EH (cell line): ENCODE measurements at regions not wholly inside any gene's neighbourhood (a gene's known extent, or its start where the extent isn't known, plus 50 kb on each side); places are given as distances from the start of the nearest gene placed in this dataset.

Experiments
- DNase-seq: peaks from one replicate; pipeline ENCODE4 v3.0.0-alpha.2; 2015; ENCODE audit warnings: low read depth

- no peak for DNase-seq
These were observed 71.1 kb downstream of the TMEM114 start for GRCh38 chr16:8519179-8519578.

GRCh38 chr16:8517280-8517679, 73.0 kb downstream of the TMEM114 start:
- no peak for DNase-seq

GRCh38 chr16:8516471-8516870, 73.8 kb downstream of the TMEM114 start:
- DNase-seq, result no peak

GRCh38 chr16:8512941-8513624, 77.2 kb downstream of the TMEM114 start:
- DNase-seq, result no peak

- no peak for DNase-seq
These were observed 78.8 kb downstream of the TMEM114 start for GRCh38 chr16:8511464-8511863.

GRCh38 chr16:8510160-8510559, 80.2 kb downstream of the TMEM114 start:
- no peak for DNase-seq

- DNase-seq, result no peak
These were observed 84.9 kb downstream of the TMEM114 start for GRCh38 chr16:8505327-8505991.

GRCh38 chr16:8502446-8502845, 87.9 kb downstream of the TMEM114 start:
- DNase-seq, result no peak

- DNase-seq, result no peak
These were observed 90.0 kb downstream of the TMEM114 start for GRCh38 chr16:8500351-8500750.

GRCh38 chr16:8496364-8496763, 93.9 kb downstream of the TMEM114 start:
- no peak for DNase-seq

- no peak for DNase-seq
These were observed 96.3 kb downstream of the TMEM114 start for GRCh38 chr16:8493972-8494371.

- no peak for DNase-seq
These were observed 97.6 kb downstream of the TMEM114 start for GRCh38 chr16:8492690-8493089.

- no peak for DNase-seq
These were observed 100.7 kb downstream of the TMEM114 start for GRCh38 chr16:8489580-8489979.

- DNase-seq, result no peak
These were observed 103.3 kb downstream of the TMEM114 start for GRCh38 chr16:8486985-8487384.

GRCh38 chr16:8483396-8483795, 106.9 kb downstream of the TMEM114 start:
- DNase-seq, result no peak

GRCh38 chr16:8481810-8482209, 108.5 kb downstream of the TMEM114 start:
- no peak for DNase-seq

GRCh38 chr16:8476824-8477223, 113.5 kb downstream of the TMEM114 start:
- DNase-seq, result no peak

GRCh38 chr16:8474587-8474986, 115.7 kb downstream of the TMEM114 start:
- DNase-seq, result no peak

- DNase-seq, result no peak
These were observed 121.1 kb downstream of the TMEM114 start for GRCh38 chr16:8469102-8469778.

- DNase-seq, result no peak
These were observed 125.3 kb downstream of the TMEM114 start for GRCh38 chr16:8464979-8465378.

- no peak for DNase-seq
These were observed 131.1 kb downstream of the TMEM114 start for GRCh38 chr16:8459085-8459733.

GRCh38 chr16:8458481-8459046, 131.7 kb downstream of the TMEM114 start:
- DNase-seq, result no peak
